ENCODE measurements at regions not wholly inside any gene's neighbourhood (a gene's known extent, or its start where the extent isn't known, plus 50 kb on each side); places are given as distances from the start of the nearest gene placed in this dataset.
"Not testable (repeated sequence)": the region's sequence is repeated elsewhere in the genome, so short reads cannot be mapped to it uniquely, and the experiment has no call there.

DNA sequence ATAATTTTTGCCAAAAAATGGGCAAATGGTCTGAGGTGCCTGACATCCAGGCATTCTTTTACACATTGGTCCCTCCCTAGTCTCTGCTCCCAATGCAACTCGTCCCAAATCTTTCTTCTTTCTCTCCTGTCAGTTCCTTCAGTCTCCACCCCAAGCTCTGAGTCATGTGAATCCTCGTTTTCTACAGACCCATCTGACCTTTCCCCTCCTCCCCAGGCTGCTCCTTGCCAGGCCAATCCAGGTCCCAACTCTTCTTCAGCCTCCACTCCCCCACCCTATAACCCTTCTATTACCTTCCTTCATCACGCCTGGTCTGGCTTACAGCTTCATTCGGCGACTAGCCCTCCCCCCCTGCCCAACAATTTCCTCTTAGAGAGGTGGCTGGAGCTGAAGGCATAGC is 55.3 kb downstream of the BBS10 start:
- DNase-seq (ENCODE audit: low spot score) = not testable (repeated sequence)

GRCh38 chr12:76292305-76292704 is 55.9 kb downstream of the BBS10 start:
- DNase-seq (ENCODE audit: low spot score) = not testable (repeated sequence)

DNA sequence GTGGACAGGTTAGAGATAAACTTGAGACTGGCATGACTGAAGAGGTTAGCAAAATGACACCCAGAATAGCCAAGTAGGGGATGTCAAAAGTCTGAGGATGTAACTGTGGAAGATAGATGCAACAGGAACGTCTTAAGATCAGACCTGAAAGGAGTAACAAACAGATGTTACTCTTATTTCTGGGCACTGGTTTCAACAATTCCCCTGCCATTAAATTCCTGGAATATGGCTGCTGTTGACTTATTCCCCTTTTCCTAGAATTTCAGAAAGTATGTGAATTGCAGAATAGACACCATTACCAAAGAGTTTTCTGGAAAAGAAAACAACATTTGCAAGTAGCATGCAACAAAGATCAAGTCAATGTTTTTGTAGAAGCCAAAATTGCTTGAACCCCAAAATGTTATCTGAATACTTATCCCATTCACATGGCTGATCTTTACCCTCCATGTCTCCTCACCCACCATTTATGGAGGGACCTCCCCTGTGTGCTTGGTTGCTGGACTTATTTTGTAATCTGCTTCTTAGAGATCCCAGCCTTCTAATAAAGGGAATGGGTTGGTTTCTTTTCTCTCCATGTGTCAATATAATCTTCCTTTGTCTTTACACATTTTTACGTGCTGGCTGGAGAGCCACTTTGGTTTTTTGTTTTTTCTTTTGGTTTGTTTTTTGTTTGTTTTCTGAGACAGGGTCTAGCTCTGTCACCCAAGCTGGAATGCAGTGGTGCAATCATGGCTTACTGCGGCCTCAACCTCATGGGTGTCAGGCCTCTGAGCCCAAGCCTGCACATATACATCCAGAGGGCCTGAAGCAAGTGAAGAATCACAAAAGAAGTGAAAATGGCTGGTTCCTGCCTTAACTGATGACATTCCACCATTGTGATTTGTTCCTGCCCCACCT is 57.0 kb downstream of the BBS10 start:
- DNase-seq (ENCODE audit: low spot score) = no peak

DNA sequence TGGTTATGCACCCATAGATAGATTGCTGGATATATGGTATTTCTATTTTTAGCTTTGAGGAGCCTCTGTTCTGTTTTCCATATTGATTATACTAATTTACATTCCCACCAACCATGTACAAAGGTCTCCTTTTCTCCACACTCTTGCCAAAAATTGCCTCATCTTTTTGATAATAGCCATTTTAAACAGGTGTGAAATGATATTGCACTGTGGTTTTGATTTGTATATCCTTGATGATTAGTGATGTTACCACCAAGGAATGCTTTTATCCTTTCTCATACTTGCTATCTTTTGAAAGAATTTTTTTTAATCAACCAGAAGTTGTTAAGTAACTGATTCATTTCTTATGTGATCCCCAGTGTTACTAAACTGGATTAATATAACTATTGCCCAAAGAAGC is 60.0 kb downstream of the BBS10 start:
- DNase-seq (ENCODE audit: low spot score) = no peak

GRCh38 chr12:76284816-76285750 is 63.1 kb downstream of the BBS10 start:
- DNase-seq (ENCODE audit: low spot score) = no peak

DNA sequence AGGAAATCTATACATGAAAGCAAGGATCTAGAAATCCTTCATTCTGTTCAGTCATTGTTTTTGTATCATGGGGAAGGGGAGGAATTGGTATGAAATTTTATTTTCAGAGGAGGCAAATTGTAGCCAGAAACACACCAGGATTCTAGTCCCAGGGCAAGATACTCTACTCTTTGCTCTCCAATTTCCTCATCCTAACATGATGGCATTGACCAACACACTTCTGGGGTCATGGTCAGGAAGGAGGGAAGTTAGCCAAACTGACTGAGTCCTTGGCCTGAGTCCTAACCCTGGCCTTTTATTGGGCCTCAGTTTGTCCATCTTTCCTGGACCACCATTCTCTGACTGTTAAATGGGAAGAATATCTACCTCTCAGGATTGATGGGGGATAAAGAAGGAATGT is 65.5 kb downstream of the BBS10 start:
- DNase-seq (ENCODE audit: low spot score) = no peak

- DNase-seq (ENCODE audit: low spot score) = peak; percentile 36
Observed at GRCh38 chr12:76277480-76277879, 70.7 kb downstream of the BBS10 start.

GRCh38 chr12:76276499-76277151 is 71.6 kb downstream of the BBS10 start:
- no peak for DNase-seq (ENCODE audit: low spot score)

- DNase-seq (ENCODE audit: low spot score) = no peak
Observed at GRCh38 chr12:76275511-76276093, 72.6 kb downstream of the BBS10 start.

GRCh38 chr12:76274420-76275083 is 73.7 kb downstream of the BBS10 start:
- DNase-seq (ENCODE audit: low spot score) = peak; percentile 64

GRCh38 chr12:76272287-76272686 is 75.9 kb downstream of the BBS10 start:
- DNase-seq (ENCODE audit: low spot score) = no peak

- DNase-seq (ENCODE audit: low spot score) = no peak
Observed at GRCh38 chr12:76270657-76271358, 77.4 kb downstream of the BBS10 start.

DNA sequence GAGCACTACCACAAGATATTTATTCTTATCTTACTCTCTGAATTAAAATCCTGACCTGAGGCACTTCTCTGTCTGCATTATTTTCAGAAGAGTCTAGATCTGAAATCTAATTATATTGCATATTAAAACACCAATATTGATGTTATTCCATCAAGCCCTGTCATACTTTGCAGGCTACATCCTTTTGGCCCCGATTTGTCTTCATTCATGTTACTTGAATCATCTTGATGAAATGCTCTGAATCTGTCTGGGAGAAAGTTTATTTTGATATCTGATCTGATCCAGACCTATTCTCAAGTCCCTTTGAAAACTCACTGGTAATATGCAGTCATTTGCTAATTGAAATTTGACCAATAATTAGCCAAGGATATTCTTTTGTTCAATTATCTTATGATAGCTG is 79.9 kb downstream of the BBS10 start:
- no peak for DNase-seq (ENCODE audit: low spot score)

DNA sequence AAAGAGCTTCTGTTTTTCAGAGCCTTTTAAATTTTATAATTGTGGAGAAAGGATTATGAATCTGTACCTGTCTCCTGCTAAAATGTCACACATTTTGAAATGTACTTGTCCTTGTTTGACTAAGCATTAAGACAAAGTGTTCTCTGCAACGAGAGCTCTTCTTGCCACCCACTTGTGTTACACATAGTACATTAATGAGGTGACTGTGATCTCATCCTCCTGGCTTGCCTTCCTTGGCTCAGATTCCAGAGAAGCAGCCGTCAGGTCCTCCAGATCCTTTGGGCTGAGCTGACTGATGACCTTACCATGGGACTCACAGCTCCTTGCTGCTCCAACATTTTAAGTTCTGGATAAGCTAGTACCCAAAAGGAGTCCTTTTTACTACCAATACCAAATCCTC is 81.4 kb downstream of the BBS10 start:
- peak; percentile 36 for DNase-seq (ENCODE audit: low spot score)

GRCh38 chr12:76265424-76266180 is 82.6 kb downstream of the BBS10 start:
- DNase-seq (ENCODE audit: low spot score) = no peak

DNA sequence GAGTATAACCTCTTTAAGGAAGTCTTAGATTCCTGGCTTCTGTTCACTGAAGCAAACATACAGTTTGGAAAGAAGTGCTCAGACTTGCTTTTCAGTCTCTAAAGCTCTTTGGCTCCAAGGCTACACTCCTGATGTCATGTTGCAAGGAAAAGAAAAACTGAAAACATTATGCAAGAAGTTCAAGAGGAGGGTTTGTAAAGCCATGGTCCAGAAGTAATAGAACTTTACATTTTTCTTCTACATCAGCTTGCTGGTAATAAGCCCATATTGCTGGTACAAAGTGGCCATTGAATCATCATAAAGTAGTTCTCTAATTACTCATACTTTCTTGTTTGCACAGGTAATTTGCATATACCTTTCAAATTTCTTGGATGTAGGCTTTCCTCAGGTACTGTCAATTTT is 83.6 kb downstream of the BBS10 start:
- DNase-seq (ENCODE audit: low spot score) = no peak

- no peak for DNase-seq (ENCODE audit: low spot score)
Observed at GRCh38 chr12:76263696-76264095, 84.5 kb downstream of the BBS10 start.

- no peak for DNase-seq (ENCODE audit: low spot score)
Observed at GRCh38 chr12:76260390-76260748, 87.8 kb downstream of the BBS10 start.

DNA sequence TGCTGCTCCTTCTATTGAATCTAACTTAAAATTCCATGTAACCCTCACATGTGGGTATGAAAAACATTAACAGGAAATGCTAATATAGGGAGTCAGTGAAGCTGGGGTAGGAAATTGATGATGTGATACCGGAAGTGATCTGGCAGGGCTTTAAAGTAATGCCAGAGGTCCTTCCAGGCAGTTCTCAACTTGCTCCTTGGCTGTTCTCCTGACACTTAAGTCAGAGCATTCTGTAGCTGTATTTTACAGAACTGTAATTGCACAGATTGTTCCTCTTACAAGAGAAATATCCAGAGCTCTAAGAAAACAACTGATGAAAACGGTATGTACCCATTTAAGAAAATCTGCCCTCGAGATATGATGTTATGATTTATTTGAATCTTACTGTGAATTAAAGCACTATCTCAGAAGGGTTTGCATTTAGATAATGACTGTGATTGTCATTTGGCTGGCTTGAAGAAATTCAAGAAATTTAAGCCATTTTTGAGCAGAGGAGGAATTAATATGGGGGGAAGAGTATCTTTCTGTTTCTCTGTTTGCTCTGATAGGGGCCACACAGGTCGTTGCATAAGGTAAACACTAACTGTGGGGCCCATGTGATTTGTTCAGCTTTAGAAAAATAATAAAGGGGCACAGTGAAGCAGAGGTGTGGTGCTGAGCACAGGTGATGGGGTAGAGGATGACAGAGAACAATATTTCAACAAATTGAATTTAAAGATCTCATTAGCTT is 88.4 kb downstream of the BBS10 start:
- DNase-seq (ENCODE audit: low spot score) = peak; percentile 94
